Nephron progenitor cell (in vitro differentiated cells): ENCODE measurements at regions not wholly inside any gene's neighbourhood (a gene's known extent, or its start where the extent isn't known, plus 50 kb on each side); places are given as distances from the start of the nearest gene placed in this dataset.

Experiments used
- DNase-seq: peaks from one replicate; pipeline ENCODE4 v3.0.0; 2021
- H3K27ac Mint-ChIP-seq: 2 replicates; pipeline ENCODE4 v1.8.0; 2021; ENCODE audit warnings: mild to moderate bottlenecking, moderate library complexity, mixed read lengths
- H3K27me3 Mint-ChIP-seq: 2 replicates; pipeline ENCODE4 v1.8.0; 2021; ENCODE audit warnings: mild to moderate bottlenecking, low read depth, mixed read lengths; ENCODE audit not compliant: poor library complexity
- H3K36me3 Mint-ChIP-seq: 2 replicates; pipeline ENCODE4 v1.8.0; 2021; ENCODE audit warnings: low read depth, mixed read lengths
- H3K4me1 Mint-ChIP-seq: 2 replicates; pipeline ENCODE4 v1.8.0; 2021; ENCODE audit warnings: mixed read lengths
- H3K4me3 Mint-ChIP-seq: 2 replicates; pipeline ENCODE4 v1.8.0; 2021; ENCODE audit warnings: mild to moderate bottlenecking, moderate library complexity, mixed read lengths
- H3K9me3 Mint-ChIP-seq: 2 replicates; pipeline ENCODE4 v1.8.0; 2021; ENCODE audit warnings: mild to moderate bottlenecking, moderate library complexity, mixed read lengths
- TF ChIP-seq, protein P1 (sequence below): fragments of 200-600 bp; sonication (generic); IDR thresholded peaks from 2 replicates; pipeline ENCODE4 v1.5.0; 2021; ENCODE audit warnings: antibody characterized with exemption

DNA sequence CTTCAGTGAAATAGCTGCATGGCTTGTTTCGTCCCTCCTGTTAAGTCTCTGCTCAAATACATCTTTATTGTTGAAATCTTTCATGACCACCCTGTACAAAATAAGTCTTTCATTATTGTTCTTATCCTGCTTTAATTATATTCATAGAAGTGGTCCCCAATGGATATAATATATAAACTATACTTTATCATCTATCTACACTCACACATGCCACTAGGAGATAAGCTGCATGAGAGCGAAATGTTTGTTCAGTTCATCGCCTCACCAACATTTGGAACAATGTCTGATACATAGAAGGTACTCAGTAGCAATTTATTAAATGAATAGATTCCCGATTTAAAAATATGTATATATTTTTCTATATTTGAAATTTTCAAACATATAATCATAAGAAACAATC is 254.0 kb upstream of the ATXN7L3B start:
- no peaks in the 10 kb centered on the region for H3K4me1 Mint-ChIP-seq
- H3K36me3 Mint-ChIP-seq: no peaks in the 10 kb centered on the region
- no peak for DNase-seq
- no peaks in the 10 kb centered on the region for H3K27me3 Mint-ChIP-seq
- no peak overlapping the region for H3K27ac Mint-ChIP-seq
- no peaks in the 10 kb centered on the region for H3K9me3 Mint-ChIP-seq
- TF ChIP-seq, protein P1, sequence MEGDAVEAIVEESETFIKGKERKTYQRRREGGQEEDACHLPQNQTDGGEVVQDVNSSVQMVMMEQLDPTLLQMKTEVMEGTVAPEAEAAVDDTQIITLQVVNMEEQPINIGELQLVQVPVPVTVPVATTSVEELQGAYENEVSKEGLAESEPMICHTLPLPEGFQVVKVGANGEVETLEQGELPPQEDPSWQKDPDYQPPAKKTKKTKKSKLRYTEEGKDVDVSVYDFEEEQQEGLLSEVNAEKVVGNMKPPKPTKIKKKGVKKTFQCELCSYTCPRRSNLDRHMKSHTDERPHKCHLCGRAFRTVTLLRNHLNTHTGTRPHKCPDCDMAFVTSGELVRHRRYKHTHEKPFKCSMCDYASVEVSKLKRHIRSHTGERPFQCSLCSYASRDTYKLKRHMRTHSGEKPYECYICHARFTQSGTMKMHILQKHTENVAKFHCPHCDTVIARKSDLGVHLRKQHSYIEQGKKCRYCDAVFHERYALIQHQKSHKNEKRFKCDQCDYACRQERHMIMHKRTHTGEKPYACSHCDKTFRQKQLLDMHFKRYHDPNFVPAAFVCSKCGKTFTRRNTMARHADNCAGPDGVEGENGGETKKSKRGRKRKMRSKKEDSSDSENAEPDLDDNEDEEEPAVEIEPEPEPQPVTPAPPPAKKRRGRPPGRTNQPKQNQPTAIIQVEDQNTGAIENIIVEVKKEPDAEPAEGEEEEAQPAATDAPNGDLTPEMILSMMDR: no peak
- H3K4me3 Mint-ChIP-seq: no peak overlapping the region

DNA sequence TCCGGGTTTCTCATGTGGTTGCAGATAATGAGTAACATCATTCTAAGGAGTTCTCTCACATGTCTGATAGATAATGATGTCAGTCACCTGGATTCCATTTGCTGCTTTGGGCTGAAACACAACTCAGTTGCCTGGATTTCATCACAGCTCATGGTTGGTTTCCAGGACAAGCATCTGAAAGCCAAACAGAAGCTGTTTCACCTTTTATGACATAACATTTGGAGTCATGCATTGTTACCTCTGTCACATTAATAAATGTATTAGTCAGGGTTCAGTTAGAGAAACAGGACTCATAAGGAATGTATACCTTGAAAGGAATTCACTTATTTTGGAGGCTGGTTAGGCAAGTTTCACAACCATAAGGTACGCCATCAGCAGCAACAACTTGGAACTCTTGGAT is 251.9 kb upstream of the ATXN7L3B start:
- H3K27me3 Mint-ChIP-seq: no peaks in the 10 kb centered on the region
- no peaks in the 10 kb centered on the region for H3K9me3 Mint-ChIP-seq
- no peak for DNase-seq
- no peak overlapping the region for H3K27ac Mint-ChIP-seq
- no peaks in the 10 kb centered on the region for H3K4me1 Mint-ChIP-seq
- H3K4me3 Mint-ChIP-seq: no peak overlapping the region
- TF ChIP-seq, protein P1: no peak
- no peaks in the 10 kb centered on the region for H3K36me3 Mint-ChIP-seq

DNA sequence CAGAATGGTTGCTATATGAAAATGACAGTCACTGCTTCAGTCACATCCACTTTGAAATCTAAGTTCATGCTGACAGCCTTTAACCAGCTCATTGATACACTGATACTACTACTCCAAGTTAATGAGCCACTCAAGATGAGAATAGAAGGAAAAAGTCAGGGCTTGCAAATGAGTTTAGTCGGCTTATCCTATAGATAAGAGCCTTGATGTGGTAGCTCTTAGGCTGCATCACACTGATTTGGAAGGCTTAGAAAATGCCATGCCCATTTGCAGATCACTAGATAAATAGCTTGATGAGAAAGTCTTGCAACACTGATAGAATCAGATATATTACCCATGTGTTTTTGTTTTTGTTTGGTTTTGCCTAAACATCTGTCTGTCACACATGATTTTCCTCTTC is 251.4 kb upstream of the ATXN7L3B start:
- no peak for DNase-seq
- Mint-ChIP-seq H3K4me3 (no peak overlapping the region), H3K27ac (no peak overlapping the region), H3K4me1 (no peaks in the 10 kb centered on the region), H3K36me3 (no peaks in the 10 kb centered on the region), H3K9me3 (no peaks in the 10 kb centered on the region), H3K27me3 (no peaks in the 10 kb centered on the region)
- TF ChIP-seq, protein P1: no peak

DNA sequence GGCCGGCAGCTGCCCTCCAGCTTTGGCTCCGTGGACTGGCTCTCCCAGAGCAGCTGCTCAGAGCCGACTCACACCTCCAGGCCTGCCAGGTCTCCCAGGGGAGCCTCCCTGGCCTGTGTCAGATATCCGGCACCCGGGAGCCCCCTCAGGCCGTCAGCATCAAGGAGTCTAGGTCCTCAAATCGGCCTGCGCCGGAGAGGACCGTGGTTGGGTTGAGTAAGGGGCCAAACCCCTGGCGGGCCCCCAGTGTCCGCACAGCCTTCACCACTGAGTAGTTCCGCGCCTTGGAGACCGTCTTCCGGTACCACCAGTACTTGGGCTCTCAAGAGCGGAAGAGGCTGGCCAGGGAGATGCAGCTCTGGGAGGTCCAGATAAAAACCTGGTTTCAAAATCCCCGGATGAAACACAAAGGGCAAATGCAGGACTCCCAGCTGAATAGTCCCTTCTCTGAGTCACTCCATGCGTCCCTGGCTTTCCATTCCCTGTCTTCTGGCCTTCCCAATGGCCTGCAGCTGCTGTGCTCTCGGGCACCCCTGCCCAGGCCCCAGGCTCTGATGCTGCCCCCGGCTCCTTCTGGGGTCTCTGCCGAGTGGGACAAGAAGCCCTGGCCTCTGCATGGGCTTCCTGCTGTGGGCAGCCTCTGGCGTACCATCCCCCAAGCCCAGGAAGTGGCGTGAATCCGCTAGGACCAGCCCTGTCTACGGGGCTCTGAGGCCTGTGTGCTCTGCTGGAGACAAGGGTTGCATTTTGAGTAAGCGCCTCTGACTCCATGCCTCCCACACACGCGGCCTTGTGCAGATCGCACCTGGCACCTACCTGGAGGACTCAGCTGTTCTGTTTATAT is 245.1 kb upstream of the ATXN7L3B start:
- Mint-ChIP-seq H3K27me3 (no peaks in the 10 kb centered on the region), H3K27ac (no peak overlapping the region), H3K4me3 (no peak overlapping the region), H3K4me1 (no peaks in the 10 kb centered on the region), H3K9me3 (no peaks in the 10 kb centered on the region), H3K36me3 (no peaks in the 10 kb centered on the region)
- TF ChIP-seq, protein P1: no peak
- DNase-seq: no peak

DNA sequence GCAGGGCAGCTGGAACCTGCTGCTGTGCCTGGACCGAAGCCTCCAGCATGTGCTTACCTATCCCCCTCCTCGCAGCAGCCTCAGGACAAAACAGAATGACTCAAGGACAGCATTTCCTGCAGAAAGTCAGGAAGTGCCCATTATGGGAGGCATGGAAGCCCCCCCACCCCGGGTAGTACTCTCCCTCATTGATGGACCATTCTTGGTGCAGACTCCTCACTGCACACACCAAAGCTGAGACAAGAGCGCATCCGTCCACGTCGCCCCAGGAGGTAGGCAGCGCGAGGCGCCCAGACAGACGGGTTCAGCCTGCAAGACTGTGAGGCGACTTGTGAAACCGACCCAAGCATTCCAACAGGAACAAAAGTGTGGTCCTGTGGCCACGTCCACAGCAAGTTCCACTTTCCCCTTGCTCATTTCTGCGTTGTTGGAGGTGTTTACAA is 243.9 kb upstream of the ATXN7L3B start:
- H3K36me3 Mint-ChIP-seq: no peaks in the 10 kb centered on the region
- H3K9me3 Mint-ChIP-seq: no peaks in the 10 kb centered on the region
- no peak for DNase-seq
- H3K27me3 Mint-ChIP-seq: no peaks in the 10 kb centered on the region
- H3K4me1 Mint-ChIP-seq: no peaks in the 10 kb centered on the region
- H3K27ac Mint-ChIP-seq: no peak overlapping the region
- no peak overlapping the region for H3K4me3 Mint-ChIP-seq
- TF ChIP-seq, protein P1: no peak

DNA sequence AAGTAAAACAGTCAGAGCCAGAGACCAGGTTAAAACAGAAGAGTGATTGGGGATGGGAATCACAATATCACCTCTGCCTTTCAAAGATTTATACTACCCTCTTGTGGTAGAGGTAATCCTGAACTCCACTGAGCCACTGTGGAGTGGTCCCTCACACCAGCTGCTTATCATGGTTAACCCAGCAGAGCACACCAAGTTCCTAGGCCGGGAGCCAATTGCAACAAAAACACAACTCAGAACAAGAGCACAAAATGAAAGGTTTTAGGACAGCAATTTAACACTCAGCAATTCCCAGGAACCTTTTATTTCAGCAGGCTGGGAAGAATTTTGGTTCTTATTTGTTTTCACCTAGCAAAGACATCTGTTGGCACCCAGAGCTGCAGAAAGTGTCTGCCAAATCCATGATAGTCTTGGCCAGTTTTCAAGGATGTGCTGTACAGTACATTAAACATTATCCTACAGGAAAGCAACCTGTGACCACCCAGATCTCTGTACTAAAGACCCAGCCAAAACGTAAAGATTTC is 220.5 kb upstream of the ATXN7L3B start:
- H3K36me3 Mint-ChIP-seq: no peaks in the 10 kb centered on the region
- H3K27ac Mint-ChIP-seq: no peak overlapping the region
- H3K4me1 Mint-ChIP-seq: no peaks in the 10 kb centered on the region
- H3K9me3 Mint-ChIP-seq: no peaks in the 10 kb centered on the region
- no peak overlapping the region for H3K4me3 Mint-ChIP-seq
- DNase-seq: peak; percentile 18
- TF ChIP-seq, protein P1: peak; percentile 42
- peaks cover 4% of the 10 kb centered on the region for H3K27me3 Mint-ChIP-seq
